Gastrocnemius medialis (tissue), 4 donors: ENCODE measurements at regions not wholly inside any gene's neighbourhood (a gene's known extent, or its start where the extent isn't known, plus 50 kb on each side); places are given as distances from the start of the nearest gene placed in this dataset.

Experiments
- POLR2A ChIP-seq, 2 donors: fragments of 450-650 bp; IDR thresholded peaks; one replicate each; pipeline ENCODE4 v1.6.1; 2017; ENCODE audit warnings: antibody characterized with exemption in 2 of 2, mild to moderate bottlenecking in 2 of 2, moderate library complexity in 2 of 2
- TF ChIP-seq, protein P1 (sequence below), 5 experiments: fragments of 450-650 bp in 3 of 5; fragments of 200-600 bp in 2 of 5; sonication (generic) in 2 of 5; IDR thresholded peaks in 4 of 5; conservative IDR thresholded peaks in 1 of 5; 1 replicate in 4 of 5; 2 replicates in 1 of 5; pipeline ENCODE4 v1.5.1; 2016 to 2019; ENCODE audit warnings: antibody characterized with exemption in 5 of 5, mild to moderate bottlenecking in 3 of 5, moderate library complexity in 3 of 5

GRCh38 chr3:187615630-187616029, 54.6 kb downstream of the SST start:
- TF ChIP-seq, protein P1, sequence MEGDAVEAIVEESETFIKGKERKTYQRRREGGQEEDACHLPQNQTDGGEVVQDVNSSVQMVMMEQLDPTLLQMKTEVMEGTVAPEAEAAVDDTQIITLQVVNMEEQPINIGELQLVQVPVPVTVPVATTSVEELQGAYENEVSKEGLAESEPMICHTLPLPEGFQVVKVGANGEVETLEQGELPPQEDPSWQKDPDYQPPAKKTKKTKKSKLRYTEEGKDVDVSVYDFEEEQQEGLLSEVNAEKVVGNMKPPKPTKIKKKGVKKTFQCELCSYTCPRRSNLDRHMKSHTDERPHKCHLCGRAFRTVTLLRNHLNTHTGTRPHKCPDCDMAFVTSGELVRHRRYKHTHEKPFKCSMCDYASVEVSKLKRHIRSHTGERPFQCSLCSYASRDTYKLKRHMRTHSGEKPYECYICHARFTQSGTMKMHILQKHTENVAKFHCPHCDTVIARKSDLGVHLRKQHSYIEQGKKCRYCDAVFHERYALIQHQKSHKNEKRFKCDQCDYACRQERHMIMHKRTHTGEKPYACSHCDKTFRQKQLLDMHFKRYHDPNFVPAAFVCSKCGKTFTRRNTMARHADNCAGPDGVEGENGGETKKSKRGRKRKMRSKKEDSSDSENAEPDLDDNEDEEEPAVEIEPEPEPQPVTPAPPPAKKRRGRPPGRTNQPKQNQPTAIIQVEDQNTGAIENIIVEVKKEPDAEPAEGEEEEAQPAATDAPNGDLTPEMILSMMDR (IDR thresholded peaks at IDR 0.05 in 4 of 5, conservative IDR thresholded peaks at IDR 0.05 in 1 of 5) = no peak
- no peak for TF ChIP-seq POLR2A (IDR thresholded peaks at IDR 0.05)
